Cerebellar cortex (tissue), 1 donor: ENCODE measurements at regions not wholly inside any gene's neighbourhood (a gene's known extent, or its start where the extent isn't known, plus 50 kb on each side); places are given as distances from the start of the nearest gene placed in this dataset.
"Not testable (repeated sequence)": the region's sequence is repeated elsewhere in the genome, so short reads cannot be mapped to it uniquely, and the experiment has no call there.

Source experiments
- DNase-seq: peaks from one replicate; pipeline ENCODE4 v3.0.0-alpha.2; 2015; ENCODE audit warnings: low spot score

DNA sequence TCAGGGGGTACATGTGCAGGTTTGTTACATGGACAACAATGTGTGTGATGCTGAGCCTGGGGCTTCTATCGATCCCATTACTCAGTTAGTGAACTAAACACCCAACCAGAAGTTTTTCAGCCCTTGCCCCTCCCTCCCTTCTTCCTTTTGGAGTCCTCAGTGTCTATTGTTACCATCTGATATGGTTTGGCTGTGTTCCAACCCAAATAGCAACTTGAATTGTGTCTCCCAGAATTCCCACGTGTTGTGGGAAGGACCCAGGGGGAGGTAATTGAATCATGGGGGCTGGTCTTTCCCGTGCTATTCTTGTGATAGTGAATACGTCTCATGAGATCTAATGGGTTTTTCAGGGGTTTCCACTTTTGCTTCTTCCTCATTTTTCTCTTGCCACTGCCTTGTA, 186.3 kb downstream of the AEBP2 start:
- not testable (repeated sequence) for DNase-seq

DNA sequence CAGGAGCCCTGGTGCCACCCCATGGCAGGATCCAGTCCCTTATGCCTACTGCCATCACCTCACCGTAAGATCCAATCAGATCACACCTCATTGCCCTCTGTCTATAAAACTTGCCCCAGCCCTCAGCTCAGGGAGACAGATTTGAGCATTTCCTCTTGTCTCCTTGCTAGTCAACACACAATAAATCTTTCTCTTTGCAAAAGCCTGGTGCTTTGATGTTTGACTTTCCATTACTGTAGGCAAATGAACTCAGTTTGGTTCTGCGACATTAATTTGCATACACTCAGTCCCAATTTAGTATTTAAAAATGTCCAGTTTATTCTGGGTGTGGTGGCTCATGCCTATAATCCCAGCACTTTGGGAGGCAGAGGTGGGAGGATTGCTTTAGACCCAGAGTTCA, 188.4 kb downstream of the AEBP2 start:
- DNase-seq = no peak

DNA sequence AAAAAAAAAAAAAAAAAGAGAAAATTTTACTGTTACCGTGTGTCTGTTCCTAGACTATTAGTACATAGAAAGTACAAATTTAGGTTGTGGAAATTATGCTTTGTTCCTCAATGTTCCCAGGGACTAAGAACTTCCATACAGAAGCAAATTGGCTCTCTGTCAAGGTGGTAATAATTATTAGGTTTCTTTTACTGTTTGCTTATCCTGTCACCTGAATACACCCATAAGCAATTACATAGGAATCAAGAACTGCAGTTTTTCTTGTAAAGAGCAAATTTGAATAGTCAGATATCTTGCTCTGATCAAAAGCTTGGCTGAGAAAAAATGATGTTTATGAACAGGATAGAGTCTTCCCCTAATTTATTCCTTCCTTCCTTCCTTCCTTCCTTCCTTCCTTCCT, 191.2 kb downstream of the AEBP2 start:
- no peak for DNase-seq

DNA sequence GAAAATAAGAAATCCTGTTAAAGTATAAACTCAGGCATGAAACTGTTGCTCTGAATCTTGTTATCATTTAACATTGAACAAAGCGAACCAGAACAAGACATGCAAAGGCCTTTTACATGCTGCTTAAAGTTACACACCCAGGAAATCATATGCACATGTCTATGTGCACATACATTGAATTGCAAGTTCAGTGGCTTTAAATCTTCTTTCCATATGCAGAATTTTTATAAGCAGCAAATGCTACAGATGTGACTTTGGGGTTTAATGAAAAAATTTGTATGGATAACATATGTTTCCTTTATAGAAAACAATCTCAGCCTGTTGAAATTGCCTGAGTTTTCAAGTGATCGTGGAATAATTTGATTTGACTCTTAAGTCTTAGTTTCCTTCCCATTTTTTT, 193.9 kb downstream of the AEBP2 start:
- no peak for DNase-seq

DNA sequence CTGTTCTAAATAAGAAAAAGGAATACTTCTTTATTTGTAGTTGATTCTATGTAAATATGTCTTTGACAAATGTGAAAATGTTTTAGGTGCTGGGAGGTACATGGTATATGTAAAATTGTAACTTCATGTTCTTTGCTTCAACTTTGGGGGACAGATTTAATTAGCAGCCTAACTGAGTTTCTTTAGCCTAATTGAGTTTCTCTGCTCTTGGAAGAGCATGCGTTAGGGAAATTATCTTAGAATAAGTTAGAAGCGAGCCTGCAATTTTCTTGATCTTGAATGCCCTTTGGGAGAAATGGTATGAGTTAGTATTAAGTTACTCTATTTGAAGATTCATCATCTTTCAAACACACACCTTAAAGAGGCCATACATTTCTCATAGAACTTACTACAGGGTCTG, 194.3 kb downstream of the AEBP2 start:
- no peak for DNase-seq

DNA sequence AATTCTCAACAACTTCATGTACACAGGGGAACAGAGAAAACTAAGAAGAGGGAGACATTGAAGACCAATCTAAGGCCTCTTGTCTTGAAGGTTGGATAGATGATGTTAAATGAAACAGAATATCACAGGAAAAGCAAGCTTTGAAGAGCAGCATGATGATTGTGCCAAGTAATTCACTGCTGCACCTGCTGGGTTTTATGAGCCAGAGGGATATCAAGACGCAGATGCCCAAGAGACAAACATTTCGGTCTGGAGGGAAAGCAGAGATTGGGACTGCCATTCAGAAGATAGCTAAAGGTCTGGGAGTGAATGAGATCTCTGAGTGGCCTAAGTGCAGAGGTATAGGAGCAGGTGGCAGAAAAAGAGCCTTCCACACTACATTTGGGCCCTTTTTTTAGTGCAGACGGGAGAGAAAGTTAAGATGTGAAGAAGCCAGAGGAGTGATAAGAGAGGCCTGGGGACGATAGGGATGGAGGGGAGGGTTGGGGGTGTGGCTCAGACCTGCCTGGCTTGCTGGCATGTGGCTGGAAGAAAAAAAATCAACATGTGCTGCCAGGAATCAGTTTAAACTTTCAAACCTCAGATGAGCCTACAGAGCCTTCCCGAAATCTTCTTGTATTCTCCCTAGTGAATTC, 200.6 kb downstream of the AEBP2 start:
- DNase-seq = peak; percentile 57

DNA sequence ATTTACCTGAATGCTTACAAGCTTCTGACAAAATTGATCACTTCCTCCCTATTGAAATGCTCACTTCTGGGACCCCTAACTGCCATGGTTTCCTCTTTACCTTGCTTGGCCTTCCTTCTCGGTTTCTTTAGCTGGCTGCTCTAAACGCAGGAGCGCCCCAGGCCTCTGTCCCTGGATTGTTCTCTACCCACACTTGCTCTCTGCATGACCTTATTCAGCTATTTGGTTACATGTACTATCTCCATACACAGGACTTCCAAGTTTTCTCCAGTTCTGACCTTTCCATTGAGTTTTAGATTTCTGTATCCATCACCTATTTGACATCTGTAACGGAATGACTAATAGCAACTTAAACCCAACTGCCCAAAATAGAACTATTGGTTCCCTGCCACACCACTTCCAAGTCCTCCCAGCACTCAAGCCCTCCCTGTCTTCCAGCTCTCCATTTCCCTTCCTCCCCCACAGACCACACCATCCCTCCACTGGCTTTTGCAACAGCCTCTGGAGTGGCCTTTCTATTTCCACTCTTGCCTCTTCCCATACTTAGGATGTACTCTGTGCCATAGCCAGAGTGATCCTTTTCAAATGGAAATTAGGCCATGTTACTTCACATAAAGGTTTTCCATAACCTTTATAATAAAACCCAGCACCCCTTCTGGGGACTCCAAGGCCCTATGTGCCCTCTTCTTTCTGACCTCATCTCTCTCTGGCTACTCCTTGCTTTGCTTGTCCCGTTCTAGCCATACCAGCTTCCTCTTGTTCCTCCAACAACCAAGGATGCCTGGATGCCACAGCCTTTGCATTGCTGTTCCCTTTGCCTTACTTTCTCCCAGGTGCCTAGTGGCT, 202.2 kb downstream of the AEBP2 start:
- no peak for DNase-seq

DNA sequence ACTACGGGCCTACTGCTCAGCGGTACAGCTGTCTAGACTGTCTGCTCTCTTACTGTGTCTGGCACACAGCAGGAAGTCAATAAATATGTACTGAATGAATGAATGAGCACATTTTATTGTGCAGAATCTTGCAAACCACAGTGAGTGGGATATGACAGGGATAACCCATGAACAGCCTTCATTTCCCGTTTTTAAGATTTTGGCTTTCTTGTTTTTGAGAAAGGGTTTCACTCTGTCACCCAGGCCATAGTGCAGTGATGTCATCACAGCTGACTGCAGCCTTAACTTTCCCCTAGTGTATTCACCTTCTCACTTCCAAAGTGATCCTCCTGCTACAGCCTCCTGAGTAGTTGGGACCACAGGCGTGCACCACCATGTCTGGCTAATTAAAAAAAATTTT, 203.1 kb downstream of the AEBP2 start:
- DNase-seq = no peak

DNA sequence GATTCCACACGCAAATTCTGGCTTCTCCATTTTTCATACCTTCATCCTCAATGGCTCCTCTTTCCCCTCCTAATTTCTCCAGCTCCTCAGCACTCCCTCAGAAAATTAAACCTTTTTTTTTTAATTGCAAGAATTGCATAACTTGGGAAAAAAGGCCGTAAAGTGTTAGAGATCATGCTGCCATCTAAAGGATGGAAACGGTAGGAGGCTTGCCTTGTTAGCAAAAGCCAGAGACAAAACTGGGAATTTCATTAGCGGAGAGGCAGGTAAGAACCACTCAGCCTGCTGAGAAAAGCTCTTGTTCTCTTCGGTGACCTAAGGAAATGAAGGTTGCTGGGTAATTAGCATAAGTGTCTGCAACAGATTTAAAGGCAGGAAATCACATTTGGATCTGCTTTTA, 204.3 kb downstream of the AEBP2 start:
- peak; percentile 40 for DNase-seq

DNA sequence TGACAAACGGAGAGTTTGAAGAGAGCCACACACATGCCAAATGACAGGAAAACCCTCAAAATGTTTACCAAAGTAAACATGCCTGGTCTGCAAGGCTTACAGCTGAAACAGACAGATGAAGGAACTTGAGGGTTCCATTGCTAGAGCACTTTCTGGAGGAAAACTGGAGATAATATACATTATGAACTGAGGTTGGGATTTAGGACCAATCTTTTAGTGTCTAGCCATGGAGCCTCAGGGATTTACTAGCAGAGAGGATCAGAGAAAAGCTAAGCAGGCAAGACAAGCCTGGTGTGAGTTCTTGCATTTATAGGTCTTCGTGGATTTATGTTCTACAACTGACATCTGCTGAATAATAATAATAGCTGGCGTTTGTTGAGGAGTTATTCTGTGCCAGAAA, 205.3 kb downstream of the AEBP2 start:
- DNase-seq = no peak

DNA sequence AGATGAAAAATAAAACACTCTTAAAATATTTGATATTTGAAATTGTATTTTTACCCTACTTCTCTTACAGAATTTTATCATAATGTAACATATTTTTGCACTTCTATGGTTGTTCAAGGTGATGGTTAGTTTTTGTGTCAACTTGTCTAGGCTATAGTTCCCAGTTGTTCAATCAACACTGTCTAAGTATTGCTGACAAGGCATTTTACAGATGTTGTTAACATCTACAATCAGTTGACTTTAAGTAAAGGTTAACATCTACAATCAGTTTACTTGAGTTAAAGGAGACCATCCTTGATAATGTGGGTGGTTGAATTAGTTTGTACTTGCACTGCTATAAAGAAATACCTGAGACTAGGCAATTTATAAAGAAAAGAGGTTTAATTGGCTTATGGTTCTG, 206.5 kb downstream of the AEBP2 start:
- no peak for DNase-seq

DNA sequence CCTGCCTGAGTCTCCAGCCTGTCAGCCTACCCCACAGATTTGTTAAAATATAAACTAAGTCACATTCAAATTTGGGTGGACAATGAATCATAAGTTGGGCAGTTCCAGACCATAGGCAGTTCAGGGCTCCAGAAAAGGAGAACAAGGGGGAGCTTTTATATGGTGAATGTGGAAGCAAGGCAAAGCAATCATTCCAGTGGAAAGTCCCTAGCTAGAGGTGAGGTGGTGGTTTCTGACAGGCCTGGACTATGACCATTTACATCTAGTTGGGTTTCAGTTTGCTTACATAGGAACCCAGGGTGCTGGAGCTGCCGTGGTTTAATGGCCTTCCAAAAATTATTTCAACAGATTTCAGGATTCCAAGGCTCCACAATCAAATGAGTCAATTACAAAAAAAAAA, 207.3 kb downstream of the AEBP2 start:
- no peak for DNase-seq

DNA sequence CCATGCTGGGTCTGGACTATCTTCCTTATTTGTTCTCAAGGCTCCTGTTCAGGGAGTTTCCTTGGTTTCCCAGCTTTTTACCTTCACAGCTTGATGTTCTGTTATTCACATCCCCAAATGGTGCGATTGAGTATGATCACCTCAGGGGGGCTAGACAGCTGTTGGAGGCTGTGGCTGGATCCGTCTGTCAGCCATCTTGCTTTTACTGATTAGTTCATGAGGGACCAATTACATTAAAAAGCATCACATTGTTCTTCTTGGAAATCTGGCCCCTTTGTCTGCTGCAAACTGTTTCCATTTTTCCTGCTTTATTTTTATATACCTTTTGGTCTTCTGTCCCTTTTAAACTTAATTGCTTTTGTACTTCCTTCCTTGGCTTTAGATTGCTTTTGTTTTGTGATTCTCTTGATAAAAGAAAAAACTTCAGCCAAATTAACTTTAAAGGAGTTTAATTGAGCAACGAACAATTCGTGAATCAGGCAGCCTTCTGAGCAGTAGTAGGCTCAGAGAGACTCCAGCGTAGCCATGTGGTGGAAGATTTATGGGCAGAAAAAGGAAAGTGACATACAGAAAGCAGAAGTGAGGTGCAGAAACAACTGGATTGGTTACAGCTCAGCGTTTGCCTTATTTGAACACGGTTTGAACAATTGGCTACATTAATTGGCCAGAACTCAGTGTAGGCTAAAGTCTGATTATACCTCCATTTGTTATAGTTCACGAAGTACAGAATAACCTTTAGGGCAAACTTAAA, 208.7 kb downstream of the AEBP2 start:
- no peak for DNase-seq

DNA sequence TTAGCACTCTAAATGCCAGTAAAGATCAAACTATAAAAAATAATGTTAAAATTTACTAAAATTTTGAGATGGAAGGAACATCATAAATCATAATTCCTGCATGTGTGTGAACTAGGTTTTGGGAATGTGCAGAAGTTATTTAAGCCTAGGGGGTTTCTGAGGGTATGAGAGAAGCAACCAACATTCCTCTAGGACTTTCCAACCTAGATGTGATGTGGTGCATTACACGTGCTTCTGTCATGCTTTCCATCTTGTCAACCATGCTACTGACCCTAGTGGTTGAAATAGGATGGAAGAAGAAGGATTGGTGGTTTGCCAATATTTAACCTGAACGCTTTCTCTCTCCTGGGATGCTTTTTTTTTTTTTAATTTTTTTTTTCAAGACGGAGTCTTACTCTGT, 209.3 kb downstream of the AEBP2 start:
- no peak for DNase-seq

DNA sequence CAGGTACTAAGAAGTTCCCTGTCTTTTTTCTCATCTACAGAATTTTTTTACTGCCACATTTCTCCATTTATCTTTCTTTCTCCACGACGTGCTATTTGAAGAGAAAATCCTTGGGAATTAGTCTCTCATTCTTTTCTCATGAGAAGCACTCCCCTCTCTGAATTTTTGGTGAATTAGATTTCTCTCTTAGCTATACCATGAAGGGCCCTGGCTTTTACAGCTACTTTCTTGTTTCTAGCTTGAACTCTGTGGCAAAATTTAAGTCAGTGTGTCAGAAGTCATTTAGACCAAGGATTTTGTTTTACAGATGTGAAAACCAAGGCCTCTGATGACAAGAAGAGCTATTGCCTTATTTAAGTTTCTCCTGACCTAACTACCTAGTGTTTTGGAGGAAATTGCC, 213.1 kb downstream of the AEBP2 start:
- DNase-seq = no peak

DNA sequence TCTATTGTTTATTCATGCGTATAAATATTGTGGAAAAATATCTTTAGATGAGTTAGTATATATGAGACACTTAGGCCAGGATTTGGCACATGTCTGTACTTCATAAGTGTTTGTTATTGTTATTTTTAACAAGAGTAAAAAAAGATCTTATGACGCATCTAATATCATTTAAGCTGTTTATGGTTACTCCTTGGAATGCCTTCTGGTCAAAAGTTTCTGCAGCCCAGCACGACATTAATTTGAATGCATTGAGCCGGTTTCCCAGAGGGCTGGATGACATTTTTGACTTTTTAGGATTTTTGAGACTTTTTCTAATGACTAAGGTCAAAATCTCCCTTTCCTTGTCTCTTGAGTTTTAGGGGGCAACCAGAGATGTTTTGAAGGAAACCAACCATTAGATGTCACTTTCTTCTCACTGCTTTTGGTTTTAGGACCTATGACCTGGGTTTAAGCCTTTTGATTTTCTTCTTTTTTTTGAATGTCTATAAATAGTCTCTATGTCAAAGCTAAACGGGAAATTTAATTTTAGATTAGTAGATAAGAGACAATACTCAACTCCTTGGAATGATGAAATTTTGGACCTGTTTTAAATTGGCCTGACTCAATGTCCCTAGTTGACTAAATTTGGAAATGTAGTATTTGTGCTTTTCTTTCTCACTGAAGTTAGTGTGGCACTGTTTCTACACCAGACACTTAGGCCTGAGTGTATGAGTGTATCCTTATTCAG, 215.5 kb downstream of the AEBP2 start:
- DNase-seq = no peak

DNA sequence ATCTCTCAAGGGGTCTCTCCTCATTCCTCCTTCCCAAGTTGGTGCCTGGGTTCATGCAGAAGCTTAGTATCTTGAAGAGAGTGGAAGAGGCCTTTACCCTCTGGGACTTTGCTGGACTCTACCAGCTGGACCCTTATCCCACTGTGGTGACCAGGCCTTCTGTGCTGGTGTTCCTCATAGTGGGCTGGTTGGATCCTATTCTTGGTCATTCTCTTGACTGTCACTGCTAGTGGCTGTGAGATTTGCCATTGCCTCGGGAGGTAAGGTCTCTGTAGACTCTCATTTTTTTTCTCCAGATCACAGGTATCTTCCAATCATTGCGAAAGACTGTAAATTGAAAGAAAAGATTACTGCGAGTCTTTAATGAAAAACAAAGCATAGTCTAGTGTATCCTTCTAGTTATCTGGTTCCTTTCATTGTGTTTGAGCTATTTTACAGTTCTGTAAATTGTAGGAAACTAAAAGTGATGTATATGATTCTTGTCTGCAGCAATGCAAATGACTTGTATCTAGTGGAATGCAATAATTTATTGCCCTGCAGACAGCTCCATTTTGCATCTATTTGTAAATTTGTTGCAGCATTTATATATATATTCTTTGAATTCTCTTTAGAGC, 217.9 kb downstream of the AEBP2 start:
- DNase-seq = no peak

DNA sequence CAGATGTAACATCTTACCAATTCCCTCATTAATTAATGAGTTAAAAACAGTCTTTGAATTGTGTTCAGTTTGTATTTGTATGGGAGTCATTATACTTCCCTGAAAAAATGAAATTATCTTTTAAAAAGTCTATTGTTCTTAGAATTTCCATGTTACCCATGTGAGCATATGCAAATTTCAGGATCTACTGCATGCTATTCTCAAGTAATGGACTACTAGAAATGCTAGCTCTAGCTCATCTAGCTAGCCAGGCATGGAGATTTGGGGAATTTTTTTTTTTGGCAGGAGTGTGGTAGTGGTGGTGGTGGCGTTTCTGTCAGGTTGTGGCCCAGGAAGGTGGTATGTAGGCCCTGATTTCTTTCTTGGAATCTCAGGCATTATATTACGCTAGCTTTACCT, 218.4 kb downstream of the AEBP2 start:
- no peak for DNase-seq

DNA sequence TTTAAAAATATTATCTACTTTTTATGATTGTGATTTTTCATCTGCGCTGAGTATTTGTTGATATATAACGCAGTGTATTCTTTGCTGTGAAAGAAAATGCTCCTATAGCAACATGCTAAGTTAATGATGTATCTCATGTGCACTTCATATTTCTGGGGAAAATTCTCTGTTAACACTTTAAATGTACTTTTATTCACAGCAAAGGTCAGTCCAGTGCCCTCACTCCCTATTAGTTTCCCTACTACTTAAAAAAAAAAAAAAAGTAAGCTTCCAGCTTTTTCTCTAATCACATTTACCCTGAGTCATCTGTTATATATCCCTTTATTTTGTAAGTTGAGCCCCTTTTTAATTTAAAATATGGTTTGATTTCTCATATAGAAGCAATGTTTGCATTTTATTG, 219.8 kb downstream of the AEBP2 start:
- DNase-seq = no peak

DNA sequence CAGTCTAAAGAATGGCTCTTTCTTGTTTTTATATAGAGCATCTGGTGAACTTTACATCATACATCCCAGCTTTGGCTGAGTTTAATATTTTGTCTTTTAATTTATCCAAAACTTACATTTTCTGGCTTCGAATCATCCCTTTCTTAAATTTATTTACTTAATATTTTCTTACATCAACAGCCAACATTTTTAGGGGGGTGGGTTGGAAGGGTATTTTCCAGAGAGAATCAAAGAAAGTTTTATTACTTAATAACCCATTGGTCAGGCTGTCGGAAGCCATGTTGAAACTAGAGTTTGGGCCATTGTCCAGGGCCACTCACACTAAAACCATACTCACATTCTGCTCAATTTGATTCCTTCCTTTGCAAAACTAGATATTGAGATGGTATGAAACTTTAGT, 220.2 kb downstream of the AEBP2 start:
- DNase-seq = no peak

DNA sequence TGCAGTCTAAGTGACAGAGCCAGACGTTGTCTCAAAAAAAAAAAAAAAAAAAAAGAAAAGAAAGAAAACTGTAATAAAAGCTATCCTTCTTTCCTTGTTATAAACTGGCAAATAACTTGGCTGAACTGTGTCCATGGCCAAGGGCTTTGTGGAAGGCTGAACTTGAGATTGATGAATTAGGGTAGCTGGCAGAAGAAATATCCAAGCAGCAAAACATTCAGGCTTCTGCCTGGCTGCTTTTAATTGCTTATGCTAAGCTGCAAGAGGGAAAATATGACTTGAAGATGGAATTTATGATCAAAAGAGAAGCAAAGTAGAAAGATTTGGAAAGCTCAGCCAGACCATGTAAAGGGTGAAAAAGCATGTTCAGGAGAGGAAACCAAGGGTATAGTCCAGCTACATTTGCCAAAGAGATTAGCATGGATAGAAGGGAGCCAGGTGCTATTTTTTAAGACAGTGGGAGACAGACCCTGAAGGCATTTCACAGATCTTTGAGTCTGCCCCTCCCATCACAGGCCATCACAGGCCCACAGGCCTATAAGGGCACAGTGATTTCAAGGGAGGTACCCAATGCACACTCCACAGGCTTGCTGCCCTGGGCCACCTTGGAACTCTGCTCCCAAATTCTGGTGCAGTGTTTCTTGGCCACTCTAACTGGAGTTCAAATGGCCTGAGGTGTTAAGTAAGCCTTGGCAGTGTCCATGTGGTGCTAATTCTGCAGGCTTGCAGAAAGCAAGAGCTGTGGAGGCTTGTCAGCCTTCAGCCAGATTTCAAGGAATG, 226.0 kb downstream of the AEBP2 start:
- DNase-seq = no peak
